Ovary (tissue), 7 donors: ENCODE measurements at regions not wholly inside any gene's neighbourhood (a gene's known extent, or its start where the extent isn't known, plus 50 kb on each side); places are given as distances from the start of the nearest gene placed in this dataset.
"Not testable (repeated sequence)": the region's sequence is repeated elsewhere in the genome, so short reads cannot be mapped to it uniquely, and the experiment has no call there.

ENCODE experiments used
- DNase-seq, 5 donors: peaks; one replicate each; pipeline ENCODE4 v3.0.0-alpha.2; 2019 to 2020
- H3K27ac ChIP-seq, 2 donors: fragments of 200-600 bp; one replicate each; pipeline versions ENCODE4 v1.5.1 to v1.8.0; 2019 to 2022
- H3K27me3 ChIP-seq: fragments of 200-600 bp; one replicate; pipeline ENCODE4 v1.8.0; 2022
- H3K36me3 ChIP-seq: fragments of 200-600 bp; sonication (generic); one replicate; pipeline ENCODE4 v1.5.1; 2019
- H3K4me1 ChIP-seq: one replicate; pipeline ENCODE4 v1.8.1; 2013; ENCODE audit warnings: mild to moderate bottlenecking, moderate library complexity; ENCODE audit not compliant: insufficient read depth
- H3K4me3 ChIP-seq: fragments of 200-600 bp; sonication (generic); one replicate; pipeline ENCODE4 v1.5.1; 2017
- H3K9me3 ChIP-seq, 2 donors: fragments of 200-600 bp in 1 of 2; sonication (generic) in 1 of 2; one replicate each; pipeline versions ENCODE4 v1.5.1 to v1.8.1; 2013 to 2019; ENCODE audit warnings: mild to moderate bottlenecking in 1 of 2, moderate library complexity in 1 of 2
- EP300 ChIP-seq: sonication (generic); formaldehyde crosslinking; IDR thresholded peaks from one replicate; pipeline ENCODE4 v1.6.1; 2017; ENCODE audit warnings: antibody characterized with exemption
- POLR2A ChIP-seq: fragments of 450-650 bp; IDR thresholded peaks from one replicate; pipeline ENCODE4 v1.6.1; 2017; ENCODE audit warnings: antibody characterized with exemption, mild to moderate bottlenecking, moderate library complexity
- WGBS, 3 donors: extraction: QIAGEN DNeasy Blood & Tissue Kit in 1 of 3; methylation state at CpG; one replicate each; pipeline versions ENCODE4 v1.1.5 to v1.1.7; 2013 to 2017; 5-methylcytosine and 5-hydroxymethylcytosine counted together
- intact Hi-C, 4 donors: fragments of 100-400 bp; cut with DNase I; formaldehyde crosslinking; loops; one replicate each; pipeline versions ENCODE4 v1.11.0 to v1.15.1; 2022 to 2023
- TF ChIP-seq, protein P1 (sequence below), 3 donors: fragments of 450-650 bp in 2 of 3; fragments of 200-600 bp in 1 of 3; IDR thresholded peaks; one replicate each; pipeline versions ENCODE4 v1.5.1 to v1.8.0; 2016 to 2022; ENCODE audit warnings: antibody characterized with exemption in 3 of 3, mild to moderate bottlenecking in 1 of 3
- donor health status: DM: no; HTN: no; CAD: no; lungs with moderate emphysema.
- donor health status: DM: no; HTN: no; CAD: no.
- donor health status: Bipolar disorder and iron deficiency.
- donor health status: DM: no; HTN: no; CAD: no.
- donor health status: DM: yes; HTN: yes; CAD: no.

DNA sequence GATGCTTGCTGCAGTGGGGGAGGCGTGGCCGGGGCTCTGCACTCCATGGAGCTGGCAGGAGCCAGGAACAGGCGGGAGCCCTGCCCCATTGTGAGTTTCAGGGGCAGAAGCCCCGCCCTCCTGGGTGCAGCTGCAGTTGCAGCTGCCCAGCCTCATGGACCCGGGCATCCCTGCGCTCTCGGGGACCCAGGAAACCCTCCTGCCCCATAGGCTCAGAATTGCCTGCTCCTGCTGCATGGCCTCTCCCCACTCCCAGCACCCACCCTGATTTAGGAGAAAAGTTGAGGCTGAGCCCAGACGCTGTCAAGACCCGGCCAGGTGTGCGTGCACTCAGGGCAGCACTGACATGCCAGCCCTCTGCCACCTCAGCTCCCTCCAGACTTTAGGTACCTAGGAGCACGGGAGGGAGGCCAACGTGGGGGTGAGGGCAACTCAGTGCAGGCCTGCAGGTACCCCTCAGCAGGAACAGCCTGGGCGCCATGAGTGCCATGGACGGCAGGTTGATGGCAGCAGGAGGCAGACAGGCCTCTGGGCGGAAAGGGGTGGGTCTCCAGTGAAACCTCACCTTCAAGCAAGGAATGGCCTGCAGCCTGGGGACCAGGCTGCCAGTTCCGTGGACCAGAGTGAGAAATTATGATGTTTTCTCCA lies 67.2 kb upstream of the MAGEB2 start:
- no peaks in the 10 kb centered on the region for H3K27me3 ChIP-seq
- no peak overlapping the region for H3K4me3 ChIP-seq
- H3K4me1 ChIP-seq: no peaks in the 10 kb centered on the region
- no peak for DNase-seq
- 81 to 87% (median 86%) methylated on average over 15 to 16 of the region's 16 CpGs for WGBS, 3 donors
- no peaks in the 10 kb centered on the region for H3K36me3 ChIP-seq
- no peak overlapping the region for H3K27ac ChIP-seq
- no peaks in the 10 kb centered on the region for H3K9me3 ChIP-seq
- intact Hi-C loops: loop anchor here in 1 of 4 donors (10.0 kb wide), 1 partner anchor 347 kb away; no protein-coding TSS in a partner anchor
- TF ChIP-seq, protein P1, sequence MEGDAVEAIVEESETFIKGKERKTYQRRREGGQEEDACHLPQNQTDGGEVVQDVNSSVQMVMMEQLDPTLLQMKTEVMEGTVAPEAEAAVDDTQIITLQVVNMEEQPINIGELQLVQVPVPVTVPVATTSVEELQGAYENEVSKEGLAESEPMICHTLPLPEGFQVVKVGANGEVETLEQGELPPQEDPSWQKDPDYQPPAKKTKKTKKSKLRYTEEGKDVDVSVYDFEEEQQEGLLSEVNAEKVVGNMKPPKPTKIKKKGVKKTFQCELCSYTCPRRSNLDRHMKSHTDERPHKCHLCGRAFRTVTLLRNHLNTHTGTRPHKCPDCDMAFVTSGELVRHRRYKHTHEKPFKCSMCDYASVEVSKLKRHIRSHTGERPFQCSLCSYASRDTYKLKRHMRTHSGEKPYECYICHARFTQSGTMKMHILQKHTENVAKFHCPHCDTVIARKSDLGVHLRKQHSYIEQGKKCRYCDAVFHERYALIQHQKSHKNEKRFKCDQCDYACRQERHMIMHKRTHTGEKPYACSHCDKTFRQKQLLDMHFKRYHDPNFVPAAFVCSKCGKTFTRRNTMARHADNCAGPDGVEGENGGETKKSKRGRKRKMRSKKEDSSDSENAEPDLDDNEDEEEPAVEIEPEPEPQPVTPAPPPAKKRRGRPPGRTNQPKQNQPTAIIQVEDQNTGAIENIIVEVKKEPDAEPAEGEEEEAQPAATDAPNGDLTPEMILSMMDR (IDR thresholded peaks at IDR 0.05): no peak
- TF ChIP-seq EP300: no peak
- TF ChIP-seq POLR2A: no peak

DNA sequence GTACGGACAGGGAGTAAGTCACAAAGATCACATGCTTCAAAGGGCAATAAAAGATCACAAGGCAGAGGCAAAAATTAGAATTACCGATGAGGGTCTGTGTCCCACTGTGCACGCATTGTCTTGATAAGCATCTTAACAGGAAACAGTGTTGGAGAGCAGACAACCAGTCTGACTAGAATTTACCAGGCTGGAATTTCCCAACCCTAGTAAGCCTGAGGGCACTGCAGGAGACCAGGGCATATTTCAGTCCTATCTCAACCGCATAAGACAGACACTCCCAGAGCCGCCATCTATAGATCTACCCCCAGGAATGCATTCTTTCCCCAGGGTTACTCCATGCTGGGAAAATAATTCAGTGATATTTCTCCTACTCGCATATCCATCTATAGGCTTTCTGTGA lies 66.2 kb upstream of the MAGEB2 start:
- not testable (repeated sequence) for H3K36me3 ChIP-seq, H3K4me3 ChIP-seq, H3K4me1 ChIP-seq, H3K9me3 ChIP-seq, H3K27me3 ChIP-seq, DNase-seq, H3K27ac ChIP-seq
- intact Hi-C loops: loop anchor here in 1 of 4 donors (10.0 kb wide), 1 partner anchor 346 kb away; no protein-coding TSS in a partner anchor
- 84 to 90% (median 86%) methylated on average over 6 of the region's 6 CpGs for WGBS, 3 donors

DNA sequence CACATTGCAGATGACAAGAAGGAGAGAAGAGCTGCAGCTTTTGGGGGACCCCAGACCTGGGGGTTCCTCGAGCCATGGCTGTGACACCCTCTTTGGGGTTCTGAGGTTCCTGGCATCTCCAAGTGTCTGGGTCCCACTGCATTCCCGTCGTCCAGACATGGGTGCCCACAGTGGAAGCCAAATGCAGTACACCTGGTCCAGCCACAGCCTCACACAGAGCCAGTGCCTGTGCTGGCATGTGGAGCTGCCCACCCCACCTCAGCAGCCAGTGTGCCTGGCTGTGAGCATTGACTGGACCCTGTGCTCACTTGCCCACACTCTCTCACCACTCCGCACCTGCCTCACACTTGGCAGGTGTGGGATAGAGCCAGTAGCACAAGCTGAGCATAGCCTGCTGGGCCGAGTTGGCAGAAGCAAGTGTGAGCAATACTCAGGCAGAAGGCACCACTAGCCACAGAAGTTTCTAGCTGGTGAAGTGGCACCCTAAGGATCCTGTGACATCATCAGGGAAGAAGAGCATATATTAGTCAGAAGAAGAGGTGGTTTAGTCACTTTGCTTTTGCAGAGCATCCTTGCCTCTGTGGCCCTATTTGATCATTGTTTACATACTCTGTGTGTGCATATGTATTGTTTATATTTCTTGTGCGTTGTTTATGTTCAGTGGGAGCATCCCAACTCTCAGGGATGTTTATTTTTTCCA lies 65.0 kb upstream of the MAGEB2 start:
- Histone ChIP-seq H3K4me1 (peaks cover 2% of the 10 kb centered on the region), H3K9me3 (no peaks in the 10 kb centered on the region), H3K36me3 (no peaks in the 10 kb centered on the region), H3K4me3 (no peak overlapping the region), H3K27me3 (no peaks in the 10 kb centered on the region), H3K27ac (no peak overlapping the region)
- TF ChIP-seq, protein P1 (IDR thresholded peaks at IDR 0.05): no peak
- TF ChIP-seq POLR2A: no peak
- TF ChIP-seq EP300: no peak
- 63 to 67% (median 63%) methylated on average over 6 of the region's 6 CpGs for WGBS, 3 donors
- DNase-seq: no peak
- intact Hi-C loops: no loop called here

DNA sequence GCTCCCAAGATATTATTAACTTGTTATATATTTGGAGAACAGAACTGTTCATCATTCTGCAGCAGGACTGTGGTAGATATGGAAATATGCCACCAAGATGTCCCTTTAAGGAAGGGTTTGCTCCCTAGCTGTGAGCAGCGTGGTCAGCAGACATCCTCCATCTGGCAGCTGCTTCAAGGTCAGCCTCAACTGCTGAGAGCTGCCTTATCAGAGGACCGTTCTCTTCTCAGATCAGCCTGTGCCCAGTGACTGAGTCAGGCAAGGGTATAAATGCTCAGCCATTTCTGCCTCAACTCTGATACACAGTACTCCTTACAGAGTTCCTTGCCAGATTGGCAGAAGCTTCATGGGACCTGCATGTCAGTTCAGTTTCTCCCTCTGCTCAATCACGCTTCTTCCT lies 63.4 kb upstream of the MAGEB2 start:
- H3K27me3 ChIP-seq: no peaks in the 10 kb centered on the region
- no peak overlapping the region for H3K27ac ChIP-seq
- TF ChIP-seq EP300: no peak
- no peak for TF ChIP-seq POLR2A
- TF ChIP-seq, protein P1 (IDR thresholded peaks at IDR 0.05): no peak
- H3K4me3 ChIP-seq: no peak overlapping the region
- WGBS, 3 donors: 12 to 24% (median 18%) methylated on average over 3 of the region's 3 CpGs
- peaks cover 2% of the 10 kb centered on the region for H3K4me1 ChIP-seq
- DNase-seq: peak; percentile 24 to 70 (median 51)
- H3K9me3 ChIP-seq: no peaks in the 10 kb centered on the region
- intact Hi-C loops: no loop called here
- H3K36me3 ChIP-seq: no peaks in the 10 kb centered on the region
